B cell (primary cell): ENCODE measurements at regions not wholly inside any gene's neighbourhood (a gene's known extent, or its start where the extent isn't known, plus 50 kb on each side); places are given as distances from the start of the nearest gene placed in this dataset.

Source experiments
- EZH2 ChIP-seq: IDR thresholded peaks from 2 replicates; pipeline ENCODE4 v1.6.1; 2012; ENCODE audit warnings: borderline replicate concordance, low read depth, mild to moderate bottlenecking, moderate library complexity, low read length; ENCODE audit not compliant: insufficient read depth, poor library complexity, severe bottlenecking
- TF ChIP-seq, protein P1 (sequence below): fragments of 200-600 bp; IDR thresholded peaks from one replicate; pipeline ENCODE4 v1.8.0; 2022; ENCODE audit warnings: antibody characterized with exemption, mild to moderate bottlenecking

DNA sequence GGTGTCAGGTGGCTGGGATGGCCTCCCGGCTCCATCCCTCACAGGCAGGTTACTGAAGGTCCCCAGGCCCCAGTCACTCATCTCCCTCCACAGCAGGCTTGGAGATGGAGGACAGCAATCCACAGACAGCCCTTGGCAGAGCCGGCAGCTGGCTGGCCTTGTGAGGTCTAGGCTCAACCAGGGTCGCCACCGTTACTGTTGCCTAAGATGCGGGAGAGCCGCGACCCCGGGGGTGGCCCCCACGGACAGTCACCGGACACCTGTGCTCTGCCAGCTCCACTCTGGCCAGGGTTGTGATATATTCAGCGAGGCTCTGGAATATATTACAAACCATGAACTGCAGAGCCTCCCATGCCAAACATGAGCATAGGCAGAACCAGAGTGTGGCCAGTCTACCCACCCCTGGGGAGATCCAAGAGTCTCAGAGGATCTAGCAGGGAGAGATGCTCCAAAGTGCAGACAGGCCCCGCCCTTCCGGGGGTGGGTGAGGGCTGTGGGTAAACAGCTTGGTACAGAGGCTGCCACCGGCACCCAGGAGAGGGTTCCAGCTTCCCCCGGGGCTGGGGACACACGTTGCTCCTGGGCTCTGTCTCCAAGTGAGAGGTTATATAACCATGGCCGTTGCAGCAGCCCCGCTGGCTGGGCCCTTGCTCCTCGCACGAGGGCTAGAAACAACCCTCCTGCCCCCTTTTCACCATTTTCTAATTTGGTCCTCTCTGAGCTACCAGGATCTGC is 55.9 kb upstream of the DIO3 start:
- TF ChIP-seq, protein P1, sequence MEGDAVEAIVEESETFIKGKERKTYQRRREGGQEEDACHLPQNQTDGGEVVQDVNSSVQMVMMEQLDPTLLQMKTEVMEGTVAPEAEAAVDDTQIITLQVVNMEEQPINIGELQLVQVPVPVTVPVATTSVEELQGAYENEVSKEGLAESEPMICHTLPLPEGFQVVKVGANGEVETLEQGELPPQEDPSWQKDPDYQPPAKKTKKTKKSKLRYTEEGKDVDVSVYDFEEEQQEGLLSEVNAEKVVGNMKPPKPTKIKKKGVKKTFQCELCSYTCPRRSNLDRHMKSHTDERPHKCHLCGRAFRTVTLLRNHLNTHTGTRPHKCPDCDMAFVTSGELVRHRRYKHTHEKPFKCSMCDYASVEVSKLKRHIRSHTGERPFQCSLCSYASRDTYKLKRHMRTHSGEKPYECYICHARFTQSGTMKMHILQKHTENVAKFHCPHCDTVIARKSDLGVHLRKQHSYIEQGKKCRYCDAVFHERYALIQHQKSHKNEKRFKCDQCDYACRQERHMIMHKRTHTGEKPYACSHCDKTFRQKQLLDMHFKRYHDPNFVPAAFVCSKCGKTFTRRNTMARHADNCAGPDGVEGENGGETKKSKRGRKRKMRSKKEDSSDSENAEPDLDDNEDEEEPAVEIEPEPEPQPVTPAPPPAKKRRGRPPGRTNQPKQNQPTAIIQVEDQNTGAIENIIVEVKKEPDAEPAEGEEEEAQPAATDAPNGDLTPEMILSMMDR: no peak
- TF ChIP-seq EZH2: no peak
